Smooth muscle cell (in vitro differentiated cells): ENCODE measurements at regions not wholly inside any gene's neighbourhood (a gene's known extent, or its start where the extent isn't known, plus 50 kb on each side); places are given as distances from the start of the nearest gene placed in this dataset.

Experiments used
- DNase-seq: peaks from one replicate; lab custom pipeline; 2025; ENCODE audit not compliant: unreplicated experiment; lab: John Stamatoyannopoulos, UW
- H2AFZ ChIP-seq: fragments of 200-600 bp; sonication (generic); 2 replicates; pipeline ENCODE4 v1.6.0; 2016; ENCODE audit warnings: antibody characterized with exemption, low read depth, mild to moderate bottlenecking
- H3F3A ChIP-seq: fragments of 200-600 bp; sonication (generic); 2 replicates; pipeline ENCODE4 v1.6.0; 2017; ENCODE audit warnings: antibody characterized with exemption, low read depth
- H3K27ac ChIP-seq: fragments of 200-600 bp; sonication (generic); 2 replicates; pipeline ENCODE4 v1.5.1; 2016; ENCODE audit warnings: low read depth, mild to moderate bottlenecking
- H3K27me3 ChIP-seq: fragments of 200-600 bp; sonication (generic); 2 replicates; pipeline ENCODE4 v1.6.1; 2016; ENCODE audit warnings: low read depth, mild to moderate bottlenecking
- H3K36me3 ChIP-seq: fragments of 200-600 bp; sonication (generic); 2 replicates; pipeline ENCODE4 v1.5.1; 2016; ENCODE audit warnings: low read depth
- H3K4me1 ChIP-seq: fragments of 200-600 bp; sonication (generic); 2 replicates; pipeline ENCODE4 v1.5.1; 2016; ENCODE audit warnings: low read depth
- H3K4me2 ChIP-seq: fragments of 200-600 bp; sonication (generic); 2 replicates; pipeline ENCODE4 v1.6.0; 2016; ENCODE audit warnings: mild to moderate bottlenecking
- H3K4me3 ChIP-seq: fragments of 200-600 bp; sonication (generic); 2 replicates; pipeline ENCODE4 v1.5.1; 2016; ENCODE audit warnings: mild to moderate bottlenecking
- H3K79me2 ChIP-seq: fragments of 200-600 bp; sonication (generic); 2 replicates; pipeline ENCODE4 v1.6.0; 2016; ENCODE audit warnings: low read depth, mild to moderate bottlenecking
- H3K9ac ChIP-seq: fragments of 200-600 bp; sonication (generic); 2 replicates; pipeline ENCODE4 v1.6.0; 2016; ENCODE audit warnings: low read depth
- H3K9me3 ChIP-seq: fragments of 200-600 bp; sonication (generic); replicated peaks from 2 replicates; pipeline ENCODE4 v1.5.1; 2016; ENCODE audit warnings: low read depth
- H4K20me1 ChIP-seq: fragments of 200-600 bp; sonication (generic); 2 replicates; pipeline ENCODE4 v1.6.0; 2016; ENCODE audit warnings: low read depth
- WGBS: methylation state at CpG from one replicate; pipeline ENCODE4 v1.1.7; 2016; ENCODE audit warnings: low lambda C conversion rate; 5-methylcytosine and 5-hydroxymethylcytosine counted together
- TF ChIP-seq, protein P1 (sequence below): fragments of 200-600 bp; sonication (generic); IDR thresholded peaks from 2 replicates; pipeline ENCODE4 v1.5.1; 2017; ENCODE audit warnings: borderline replicate concordance, mild to moderate bottlenecking, antibody characterized with exemption; ENCODE audit not compliant: insufficient read depth, poor library complexity, severe bottlenecking

GRCh38 chr11:69894181-69894611 lies 75.0 kb upstream of the FGF3 start:
- Histone ChIP-seq H3K4me3 (no peak overlapping the region), H3K79me2 (no peaks in the 10 kb centered on the region), H2AFZ (no peak overlapping the region), H3K4me1 (no peaks in the 10 kb centered on the region), H3K4me2 (no peak overlapping the region), H4K20me1 (no peaks in the 10 kb centered on the region), H3F3A (no peaks in the 10 kb centered on the region), H3K9me3 (no peaks in the 10 kb centered on the region), H3K27me3 (peaks cover 20% of the 10 kb centered on the region), H3K9ac (no peak overlapping the region), H3K36me3 (no peaks in the 10 kb centered on the region), H3K27ac (no peak overlapping the region)
- 87% methylated on average over 15 of the region's 15 CpGs for WGBS
- no peak for DNase-seq
- TF ChIP-seq, protein P1, sequence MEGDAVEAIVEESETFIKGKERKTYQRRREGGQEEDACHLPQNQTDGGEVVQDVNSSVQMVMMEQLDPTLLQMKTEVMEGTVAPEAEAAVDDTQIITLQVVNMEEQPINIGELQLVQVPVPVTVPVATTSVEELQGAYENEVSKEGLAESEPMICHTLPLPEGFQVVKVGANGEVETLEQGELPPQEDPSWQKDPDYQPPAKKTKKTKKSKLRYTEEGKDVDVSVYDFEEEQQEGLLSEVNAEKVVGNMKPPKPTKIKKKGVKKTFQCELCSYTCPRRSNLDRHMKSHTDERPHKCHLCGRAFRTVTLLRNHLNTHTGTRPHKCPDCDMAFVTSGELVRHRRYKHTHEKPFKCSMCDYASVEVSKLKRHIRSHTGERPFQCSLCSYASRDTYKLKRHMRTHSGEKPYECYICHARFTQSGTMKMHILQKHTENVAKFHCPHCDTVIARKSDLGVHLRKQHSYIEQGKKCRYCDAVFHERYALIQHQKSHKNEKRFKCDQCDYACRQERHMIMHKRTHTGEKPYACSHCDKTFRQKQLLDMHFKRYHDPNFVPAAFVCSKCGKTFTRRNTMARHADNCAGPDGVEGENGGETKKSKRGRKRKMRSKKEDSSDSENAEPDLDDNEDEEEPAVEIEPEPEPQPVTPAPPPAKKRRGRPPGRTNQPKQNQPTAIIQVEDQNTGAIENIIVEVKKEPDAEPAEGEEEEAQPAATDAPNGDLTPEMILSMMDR, result no peak

DNA sequence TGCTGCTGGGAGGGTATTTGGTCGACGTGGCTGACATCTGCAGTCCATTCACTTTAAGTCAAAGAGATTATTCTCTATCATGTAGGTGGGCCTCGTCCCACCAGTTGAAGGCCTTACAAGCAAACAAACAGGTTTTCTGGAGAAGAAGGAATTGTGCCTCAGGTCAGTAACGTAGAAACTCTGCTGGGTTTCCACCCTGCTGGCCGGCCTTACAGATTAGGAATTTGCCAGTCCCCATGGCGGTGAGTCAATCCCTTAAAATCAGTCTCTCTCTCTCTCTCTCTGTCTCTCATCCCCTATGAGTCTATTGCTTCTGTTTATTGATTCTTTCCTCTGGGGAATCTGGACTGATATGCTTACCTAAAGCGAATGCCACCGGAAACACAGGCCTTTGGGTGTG lies 75.4 kb upstream of the FGF3 start:
- Histone ChIP-seq H3K9ac (no peak overlapping the region), H3K27ac (no peak overlapping the region), H3K27me3 (peaks cover 15% of the 10 kb centered on the region), H2AFZ (no peak overlapping the region), H3K9me3 (no peaks in the 10 kb centered on the region), H3F3A (no peaks in the 10 kb centered on the region), H3K36me3 (no peaks in the 10 kb centered on the region), H4K20me1 (no peaks in the 10 kb centered on the region), H3K4me2 (no peak overlapping the region), H3K4me1 (no peaks in the 10 kb centered on the region), H3K4me3 (no peak overlapping the region), H3K79me2 (no peaks in the 10 kb centered on the region)
- no peak for DNase-seq
- 66% methylated on average over 8 of the region's 8 CpGs for WGBS
- TF ChIP-seq, protein P1, result no peak

GRCh38 chr11:69896250-69896649 lies 77.0 kb upstream of the FGF3 start:
- no peaks in the 10 kb centered on the region for H3F3A ChIP-seq
- no peak overlapping the region for H3K4me3 ChIP-seq
- H3K27ac ChIP-seq, result no peak overlapping the region
- no peaks in the 10 kb centered on the region for H3K27me3 ChIP-seq
- H4K20me1 ChIP-seq, result no peaks in the 10 kb centered on the region
- H3K9ac ChIP-seq, result no peak overlapping the region
- H3K9me3 ChIP-seq, result no peaks in the 10 kb centered on the region
- H3K79me2 ChIP-seq, result no peaks in the 10 kb centered on the region
- no peak for DNase-seq
- H3K36me3 ChIP-seq, result no peaks in the 10 kb centered on the region
- no peak overlapping the region for H2AFZ ChIP-seq
- no peak overlapping the region for H3K4me2 ChIP-seq
- TF ChIP-seq, protein P1, result no peak
- no peaks in the 10 kb centered on the region for H3K4me1 ChIP-seq

DNA sequence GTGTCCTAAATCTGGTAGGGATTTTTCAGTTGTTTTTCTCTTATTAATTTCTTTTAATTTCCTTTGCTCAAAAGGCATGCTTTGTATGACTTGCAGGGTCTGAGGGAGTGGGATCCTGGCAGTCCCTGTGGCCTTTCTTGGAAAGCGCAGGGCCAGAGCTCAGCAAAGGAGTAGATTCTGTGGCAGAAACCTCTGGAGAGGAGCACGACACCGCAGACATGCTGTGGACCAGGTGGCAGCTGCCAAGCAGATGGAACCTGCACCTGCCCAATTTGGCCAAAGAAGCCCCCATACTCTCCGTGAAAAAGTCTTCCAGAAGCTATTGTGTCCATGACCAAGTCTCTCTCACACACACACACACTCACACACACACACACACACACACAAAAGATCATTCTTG lies 78.9 kb upstream of the FGF3 start:
- Histone ChIP-seq H3K79me2 (no peaks in the 10 kb centered on the region), H3K4me2 (no peak overlapping the region), H2AFZ (no peak overlapping the region), H3K9me3 (no peaks in the 10 kb centered on the region), H3K9ac (no peak overlapping the region), H3K4me1 (no peaks in the 10 kb centered on the region), H3K27me3 (no peaks in the 10 kb centered on the region), H4K20me1 (no peaks in the 10 kb centered on the region), H3K27ac (no peak overlapping the region), H3K36me3 (no peaks in the 10 kb centered on the region), H3F3A (no peaks in the 10 kb centered on the region), H3K4me3 (no peak overlapping the region)
- DNase-seq, result no peak
- TF ChIP-seq, protein P1, result no peak
- 75% methylated on average over 4 of the region's 4 CpGs for WGBS
